ENCODE measurements at regions not wholly inside any gene's neighbourhood (a gene's known extent, or its start where the extent isn't known, plus 50 kb on each side); places are given as distances from the start of the nearest gene placed in this dataset.

GRCh38 chr19:28581468-28581770, 631.5 kb downstream of the UQCRFS1 start:
- Histone ChIP-seq H3K36me3 (no peaks in the 10 kb centered on the region), H3K9me3 (no peaks in the 10 kb centered on the region), H3K4me1 (peaks cover 0 to 11% (median 10%) of the 10 kb centered on the region in 4 donors), H3K4me3 (no peak overlapping the region), H3K27me3 (no peaks in the 10 kb centered on the region), H3K27ac (no peak overlapping the region)
- no peak for DNase-seq
- intact Hi-C loops (cut with DNase I) = no loop called here
- TF ChIP-seq POLR2AphosphoS5 (IDR thresholded peaks at IDR 0.05) = no peak
- TF ChIP-seq CTCF (IDR thresholded peaks at IDR 0.05) = no peak
- TF ChIP-seq EP300 (IDR thresholded peaks at IDR 0.05) = no peak
- TF ChIP-seq POLR2A (IDR thresholded peaks at IDR 0.05) = no peak
- WGBS, 2 donors = 78 to 80% methylated on average over 4 of the region's 4 CpGs

DNA sequence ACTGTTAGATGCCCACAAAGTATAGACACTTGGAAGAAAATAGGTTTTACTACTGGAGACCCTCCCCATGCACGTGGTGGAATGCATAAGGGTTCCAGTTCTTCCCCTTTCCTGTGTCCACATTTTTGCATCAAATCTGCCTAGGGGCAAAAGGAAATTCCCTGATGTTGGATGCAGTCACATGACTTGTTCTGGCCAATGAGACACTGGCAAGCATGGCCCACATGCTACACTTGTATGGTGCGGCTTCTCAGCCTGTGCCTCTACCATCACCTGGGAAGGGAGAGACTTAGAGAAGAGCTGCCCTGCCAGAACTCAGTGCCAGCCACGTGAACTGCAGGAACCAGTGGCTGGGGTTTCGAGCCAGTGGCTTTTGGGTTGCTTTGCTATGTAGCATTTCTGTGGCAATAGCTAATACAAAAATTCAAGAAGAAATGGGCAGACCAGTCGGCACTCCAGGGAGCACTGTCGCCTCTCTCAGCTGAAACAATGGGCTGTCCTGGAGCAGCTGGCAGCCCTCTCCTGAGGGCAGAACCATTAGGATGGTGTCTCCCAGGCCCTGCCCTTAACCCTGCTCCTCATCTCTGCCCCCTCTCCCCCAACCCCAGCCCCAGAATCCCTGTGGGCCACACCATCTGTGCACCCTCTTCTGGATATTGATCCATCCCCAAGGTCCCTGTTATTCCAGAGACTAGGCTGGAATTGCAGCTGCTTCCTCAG, 634.0 kb downstream of the UQCRFS1 start:
- H3K27me3 ChIP-seq = no peaks in the 10 kb centered on the region
- H3K4me1 ChIP-seq = peaks cover 0 to 11% (median 10%) of the 10 kb centered on the region in 4 donors
- no peaks in the 10 kb centered on the region for H3K36me3 ChIP-seq
- no peak for DNase-seq
- no peaks in the 10 kb centered on the region for H3K9me3 ChIP-seq
- no peak overlapping the region for H3K27ac ChIP-seq
- intact Hi-C loops (cut with DNase I) = no loop called here
- no peak overlapping the region for H3K4me3 ChIP-seq
- TF ChIP-seq CTCF (IDR thresholded peaks at IDR 0.05) = no peak
- no peak for TF ChIP-seq POLR2A (IDR thresholded peaks at IDR 0.05)
- TF ChIP-seq EP300 (IDR thresholded peaks at IDR 0.05) = no peak
- TF ChIP-seq POLR2AphosphoS5 (IDR thresholded peaks at IDR 0.05) = no peak
- 83 to 84% methylated on average over 6 of the region's 6 CpGs for WGBS, 2 donors

GRCh38 chr19:28578208-28578607, 634.7 kb downstream of the UQCRFS1 start:
- WGBS, 2 donors = 91% methylated on average over 8 of the region's 8 CpGs
- TF ChIP-seq POLR2AphosphoS5 (IDR thresholded peaks at IDR 0.05) = no peak
- no peak for TF ChIP-seq CTCF (IDR thresholded peaks at IDR 0.05)
- no peak for TF ChIP-seq EP300 (IDR thresholded peaks at IDR 0.05)
- TF ChIP-seq POLR2A (IDR thresholded peaks at IDR 0.05) = no peak
- H3K27me3 ChIP-seq = no peaks in the 10 kb centered on the region
- H3K27ac ChIP-seq = no peak overlapping the region
- intact Hi-C loops (cut with DNase I) = no loop called here
- no peaks in the 10 kb centered on the region for H3K36me3 ChIP-seq
- no peak for DNase-seq
- no peak overlapping the region for H3K4me3 ChIP-seq
- peaks cover 0 to 11% (median 10%) of the 10 kb centered on the region in 4 donors for H3K4me1 ChIP-seq
- H3K9me3 ChIP-seq = no peaks in the 10 kb centered on the region

DNA sequence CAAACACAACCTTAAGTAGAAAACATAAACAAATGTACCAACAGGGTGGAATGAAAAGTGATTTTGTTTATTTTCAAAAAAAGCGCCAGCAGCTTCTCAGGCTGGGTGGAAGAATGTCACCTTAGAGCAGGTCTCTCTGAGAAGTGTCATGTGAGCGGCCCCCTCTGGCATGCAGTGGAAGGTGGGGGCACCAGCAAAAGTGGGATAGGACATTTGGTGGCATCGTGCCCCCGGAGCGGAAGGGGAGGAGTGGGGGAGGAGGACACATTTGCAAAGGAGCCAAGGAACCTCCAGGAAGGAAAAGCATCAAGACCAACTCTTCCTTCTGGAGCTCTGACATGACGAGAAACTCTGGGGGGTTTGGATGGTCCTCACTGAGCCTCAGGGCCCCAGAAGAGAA, 635.3 kb downstream of the UQCRFS1 start:
- no peaks in the 10 kb centered on the region for H3K27me3 ChIP-seq
- H3K4me1 ChIP-seq = peaks cover 0 to 11% (median 10%) of the 10 kb centered on the region in 4 donors
- no peak for DNase-seq
- TF ChIP-seq POLR2AphosphoS5 (IDR thresholded peaks at IDR 0.05) (no peak), EP300 (IDR thresholded peaks at IDR 0.05) (no peak), POLR2A (IDR thresholded peaks at IDR 0.05) (no peak), CTCF (IDR thresholded peaks at IDR 0.05) (no peak)
- no peaks in the 10 kb centered on the region for H3K9me3 ChIP-seq
- WGBS, 2 donors = 79 to 85% methylated on average over 6 of the region's 6 CpGs
- H3K27ac ChIP-seq = no peak overlapping the region
- no peaks in the 10 kb centered on the region for H3K36me3 ChIP-seq
- H3K4me3 ChIP-seq = no peak overlapping the region
- intact Hi-C loops (cut with DNase I) = no loop called here

DNA sequence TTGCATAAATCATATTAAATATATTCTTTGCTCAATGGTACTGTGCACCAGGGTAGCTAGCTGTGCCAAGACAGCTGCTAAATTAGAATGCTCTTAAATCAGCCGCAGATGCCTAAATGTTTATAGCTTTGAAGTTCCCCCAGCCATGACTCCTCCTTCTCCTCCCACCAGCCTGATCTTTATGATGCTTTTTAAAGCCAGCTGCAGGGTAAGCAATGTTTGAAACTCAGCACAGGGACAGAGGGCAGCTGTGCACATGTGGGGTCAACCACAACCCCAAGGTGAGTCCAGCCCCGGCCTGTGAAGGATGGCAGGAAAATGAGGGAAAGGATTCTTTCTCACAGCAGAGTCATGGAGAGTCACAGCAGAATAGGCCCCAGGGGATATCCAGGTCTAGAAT, 635.7 kb downstream of the UQCRFS1 start:
- H3K4me1 ChIP-seq = peaks cover 0 to 11% (median 10%) of the 10 kb centered on the region in 4 donors
- H3K4me3 ChIP-seq = no peak overlapping the region
- no peak for DNase-seq
- H3K9me3 ChIP-seq = no peaks in the 10 kb centered on the region
- no peaks in the 10 kb centered on the region for H3K36me3 ChIP-seq
- WGBS, 2 donors = 23 to 43% methylated on average over 2 of the region's 2 CpGs
- intact Hi-C loops (cut with DNase I) = no loop called here
- no peaks in the 10 kb centered on the region for H3K27me3 ChIP-seq
- TF ChIP-seq CTCF (IDR thresholded peaks at IDR 0.05) = no peak
- TF ChIP-seq POLR2A (IDR thresholded peaks at IDR 0.05) = no peak
- no peak for TF ChIP-seq POLR2AphosphoS5 (IDR thresholded peaks at IDR 0.05)
- no peak for TF ChIP-seq EP300 (IDR thresholded peaks at IDR 0.05)
- H3K27ac ChIP-seq = no peak overlapping the region

All from sigmoid colon (tissue), 6 donors.